ENCODE measurements at regions not wholly inside any gene's neighbourhood (a gene's known extent, or its start where the extent isn't known, plus 50 kb on each side); places are given as distances from the start of the nearest gene placed in this dataset.

DNA sequence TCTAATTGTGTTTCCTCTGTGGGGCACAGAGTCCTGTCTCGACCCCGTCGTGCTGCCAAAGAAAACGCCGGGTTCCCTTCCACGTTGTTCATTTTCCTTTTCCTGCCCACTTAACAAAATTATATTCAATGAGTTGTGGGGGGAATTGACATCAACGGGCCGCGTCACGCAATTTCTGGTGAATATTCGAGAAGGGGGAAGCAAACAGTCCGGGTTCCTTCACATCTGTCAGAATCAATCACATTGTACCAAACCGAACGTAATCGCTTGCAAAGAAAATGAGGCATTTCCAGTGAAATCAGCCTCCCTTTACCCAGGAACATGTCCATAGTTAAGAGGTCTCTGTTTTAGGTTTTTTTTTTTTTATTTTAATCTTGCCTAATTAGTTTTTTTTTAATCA, 243.5 kb downstream of the SHOX start:
- no peak overlapping the region for H3K4me3 Mint-ChIP-seq
- CTCF ChIA-PET: no interaction called here
- Histone ChIP-seq H3K4me3 (ENCODE audit: control extremely low read depth in 1 of 5, extremely low read depth in 1 of 5, insufficient read depth in 1 of 5, low read depth in 2 of 5, low read length in 4 of 5) (no peak overlapping the region), H3K9ac (ENCODE audit: low read length) (no peak overlapping the region), H2AFZ (ENCODE audit: insufficient read depth, low read depth, low read length, poor library complexity, severe bottlenecking) (no peak overlapping the region), H3K27me3 (replicated peaks in 1 of 4; ENCODE audit: control extremely low read depth in 1 of 4, control insufficient read depth in 3 of 4, insufficient read depth in 4 of 4, low read length in 3 of 4) (peaks cover 0 to 2% (median 0%) of the 10 kb centered on the region in 4 experiments), H3K79me2 (ENCODE audit: control insufficient read depth, insufficient read depth, low read length) (no peaks in the 10 kb centered on the region), H3K36me3 (replicated peaks in 1 of 2; ENCODE audit: control extremely low read depth in 1 of 2, control insufficient read depth in 1 of 2, extremely low read depth in 1 of 2, insufficient read depth in 2 of 2, low read length in 1 of 2) (no peaks in the 10 kb centered on the region), H3K4me2 (replicated peaks; ENCODE audit: low read depth, low read length, poor library complexity, severe bottlenecking) (no peak overlapping the region), H3K9me3 (ENCODE audit: control extremely low read depth in 1 of 3, control insufficient read depth in 2 of 3, insufficient read depth in 1 of 3, low read length in 2 of 3) (peaks cover 0 to 17% (median 0%) of the 10 kb centered on the region in 3 donors), H3K27ac (ENCODE audit: low read length in 2 of 2) (no peak overlapping the region), H4K20me1 (ENCODE audit: control insufficient read depth, insufficient read depth, low read length, poor library complexity, severe bottlenecking) (no peaks in the 10 kb centered on the region), H3K4me1 (ENCODE audit: control insufficient read depth in 2 of 2, insufficient read depth in 2 of 2, low read length in 2 of 2) (no peaks in the 10 kb centered on the region)
- intact Hi-C loops (cut with micrococcal nuclease): no loop called here
- no peaks in the 10 kb centered on the region for H3K4me1 Mint-ChIP-seq
- TF ChIP-seq EZH2 (IDR thresholded peaks at IDR 0.05; ENCODE audit: borderline replicate concordance, insufficient read depth, low read depth, low read length, poor library complexity, severe bottlenecking): no peak
- TF ChIP-seq, protein P1, sequence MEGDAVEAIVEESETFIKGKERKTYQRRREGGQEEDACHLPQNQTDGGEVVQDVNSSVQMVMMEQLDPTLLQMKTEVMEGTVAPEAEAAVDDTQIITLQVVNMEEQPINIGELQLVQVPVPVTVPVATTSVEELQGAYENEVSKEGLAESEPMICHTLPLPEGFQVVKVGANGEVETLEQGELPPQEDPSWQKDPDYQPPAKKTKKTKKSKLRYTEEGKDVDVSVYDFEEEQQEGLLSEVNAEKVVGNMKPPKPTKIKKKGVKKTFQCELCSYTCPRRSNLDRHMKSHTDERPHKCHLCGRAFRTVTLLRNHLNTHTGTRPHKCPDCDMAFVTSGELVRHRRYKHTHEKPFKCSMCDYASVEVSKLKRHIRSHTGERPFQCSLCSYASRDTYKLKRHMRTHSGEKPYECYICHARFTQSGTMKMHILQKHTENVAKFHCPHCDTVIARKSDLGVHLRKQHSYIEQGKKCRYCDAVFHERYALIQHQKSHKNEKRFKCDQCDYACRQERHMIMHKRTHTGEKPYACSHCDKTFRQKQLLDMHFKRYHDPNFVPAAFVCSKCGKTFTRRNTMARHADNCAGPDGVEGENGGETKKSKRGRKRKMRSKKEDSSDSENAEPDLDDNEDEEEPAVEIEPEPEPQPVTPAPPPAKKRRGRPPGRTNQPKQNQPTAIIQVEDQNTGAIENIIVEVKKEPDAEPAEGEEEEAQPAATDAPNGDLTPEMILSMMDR (IDR thresholded peaks at IDR 0.05): no peak
- peaks cover 8% of the 10 kb centered on the region for H3K9me3 Mint-ChIP-seq (ENCODE audit: insufficient read depth)
- WGBS (ENCODE audit: insufficient coverage): no CpG with 5 or more reads among the region's 15 CpGs
- DNase-seq (no peak), ATAC-seq (ENCODE audit: low read depth) (no peak)
- H3K27ac Mint-ChIP-seq: no peak overlapping the region
- POLR2A ChIA-PET: no interaction called here
- no peaks in the 10 kb centered on the region for H3K27me3 Mint-ChIP-seq

DNA sequence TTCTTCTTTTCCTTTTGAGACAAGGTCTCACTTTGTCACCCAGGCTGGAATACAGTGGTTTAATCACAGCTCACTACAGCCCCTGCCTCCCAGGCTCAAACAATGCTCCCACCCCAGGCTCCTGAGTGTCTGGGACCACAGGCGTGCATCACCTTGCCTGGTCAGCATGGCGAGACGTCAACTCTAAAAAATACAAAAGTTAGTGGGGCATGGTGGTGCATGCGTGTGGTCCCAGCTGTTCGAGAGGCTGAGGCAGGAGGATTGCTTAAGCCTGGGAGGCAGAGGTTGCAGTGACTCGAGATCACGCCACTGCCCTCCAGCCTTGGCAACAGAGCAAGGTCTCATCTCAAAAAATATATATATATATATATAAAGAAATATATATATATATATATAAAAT, 242.4 kb downstream of the SHOX start:
- H3K36me3 ChIP-seq (replicated peaks in 1 of 2; ENCODE audit: control extremely low read depth in 1 of 2, control insufficient read depth in 1 of 2, extremely low read depth in 1 of 2, insufficient read depth in 2 of 2, low read length in 1 of 2): no peaks in the 10 kb centered on the region
- H3K27me3 Mint-ChIP-seq: no peaks in the 10 kb centered on the region
- CTCF ChIA-PET: no interaction called here

More for the DNA sequence above, 242.4 kb downstream of the SHOX start:
- Histone ChIP-seq H2AFZ (ENCODE audit: insufficient read depth, low read depth, low read length, poor library complexity, severe bottlenecking) (no peak overlapping the region), H3K4me3 (ENCODE audit: control extremely low read depth in 1 of 5, extremely low read depth in 1 of 5, insufficient read depth in 1 of 5, low read depth in 2 of 5, low read length in 4 of 5) (no peak overlapping the region), H3K79me2 (ENCODE audit: control insufficient read depth, insufficient read depth, low read length) (no peaks in the 10 kb centered on the region), H3K9me3 (ENCODE audit: control extremely low read depth in 1 of 3, control insufficient read depth in 2 of 3, insufficient read depth in 1 of 3, low read length in 2 of 3) (peaks cover 0 to 17% (median 0%) of the 10 kb centered on the region in 3 donors), H3K9ac (ENCODE audit: low read length) (no peak overlapping the region), H3K4me2 (replicated peaks; ENCODE audit: low read depth, low read length, poor library complexity, severe bottlenecking) (no peak overlapping the region), H4K20me1 (ENCODE audit: control insufficient read depth, insufficient read depth, low read length, poor library complexity, severe bottlenecking) (no peaks in the 10 kb centered on the region), H3K27me3 (replicated peaks in 1 of 4; ENCODE audit: control extremely low read depth in 1 of 4, control insufficient read depth in 3 of 4, insufficient read depth in 4 of 4, low read length in 3 of 4) (peaks cover 0 to 2% (median 0%) of the 10 kb centered on the region in 4 experiments), H3K4me1 (ENCODE audit: control insufficient read depth in 2 of 2, insufficient read depth in 2 of 2, low read length in 2 of 2) (no peaks in the 10 kb centered on the region), H3K27ac (ENCODE audit: low read length in 2 of 2) (no peak overlapping the region)
- POLR2A ChIA-PET: no interaction called here
- no peak for DNase-seq
- peaks cover 8% of the 10 kb centered on the region for H3K9me3 Mint-ChIP-seq (ENCODE audit: insufficient read depth)
- ATAC-seq (ENCODE audit: low read depth): no peak
- no peak for TF ChIP-seq EZH2 (IDR thresholded peaks at IDR 0.05; ENCODE audit: borderline replicate concordance, insufficient read depth, low read depth, low read length, poor library complexity, severe bottlenecking)
- TF ChIP-seq, protein P1 (IDR thresholded peaks at IDR 0.05): no peak
- intact Hi-C loops (cut with micrococcal nuclease): no loop called here
- 100% methylated on average over 2 of the region's 7 CpGs for WGBS (ENCODE audit: insufficient coverage)
- H3K27ac Mint-ChIP-seq: no peak overlapping the region
- H3K4me3 Mint-ChIP-seq: no peak overlapping the region
- no peaks in the 10 kb centered on the region for H3K4me1 Mint-ChIP-seq
